H1 (cell line): ENCODE measurements at regions not wholly inside any gene's neighbourhood (a gene's known extent, or its start where the extent isn't known, plus 50 kb on each side); places are given as distances from the start of the nearest gene placed in this dataset.

Source experiments
- CTCF ChIA-PET: fragments of 300-600 bp; sonication (Branson Sonifier 250); formaldehyde crosslinking; loops from one replicate; lab custom pipeline; 2021; ENCODE audit not compliant: partially characterized antibody; lab: Charles Lee
- POLR2A ChIA-PET: fragments of 300-600 bp; sonication (Branson Sonifier 250); formaldehyde crosslinking; loops from one replicate; lab custom pipeline; 2021; ENCODE audit warnings: inconsistent platforms; ENCODE audit not compliant: partially characterized antibody; lab: Charles Lee
- DNase-seq, 2 experiments: peaks; one replicate each; pipeline versions ENCODE4 v3.0.0 to v3.0.0-alpha.2; 2010 to 2022; ENCODE audit warnings: low spot score in 2 of 2, low read depth in 1 of 2, mixed read lengths in 1 of 2
- FAIRE-seq: peaks from 2 replicates; lab custom pipeline; 2011; peaks lifted over from hg19 to GRCh38; lab: Jason Lieb, UNC
- H2AFZ ChIP-seq: 2 replicates; pipeline ENCODE4 v1.8.1; 2012; ENCODE audit warnings: low read length, inconsistent platforms
- H2AK5ac ChIP-seq: 2 replicates; pipeline ENCODE4 v1.6.1; 2013; ENCODE audit warnings: low read depth, low read length
- H2BK120ac ChIP-seq: replicated peaks from 2 replicates; pipeline ENCODE3; 2013; ENCODE audit warnings: low read depth, low read length, inconsistent platforms
- H2BK12ac ChIP-seq: 2 replicates; pipeline ENCODE4 v1.6.1; 2013; ENCODE audit warnings: low read depth, low read length
- H2BK15ac ChIP-seq: 2 replicates; pipeline ENCODE4 v1.6.1; 2013; ENCODE audit warnings: low read length
- H2BK20ac ChIP-seq: 2 replicates; pipeline ENCODE4 v1.6.1; 2013; ENCODE audit warnings: low read length
- H2BK5ac ChIP-seq: 2 replicates; pipeline ENCODE4 v1.6.1; 2013; ENCODE audit warnings: low read depth, low read length
- H3K14ac ChIP-seq: 2 replicates; pipeline ENCODE4 v1.6.1; 2013; ENCODE audit warnings: inconsistent platforms; ENCODE audit not compliant: insufficient read length
- H3K18ac ChIP-seq: 2 replicates; pipeline ENCODE4 v1.6.1; 2013; ENCODE audit warnings: low read length; ENCODE audit errors: extremely low read depth
- H3K23ac ChIP-seq: 2 replicates; pipeline ENCODE4 v1.6.1; 2013; ENCODE audit warnings: inconsistent platforms; ENCODE audit not compliant: insufficient read length
- H3K23me2 ChIP-seq: 2 replicates; pipeline ENCODE4 v1.6.1; 2013; ENCODE audit warnings: low read depth, low read length
- H3K27ac ChIP-seq: 2 replicates; pipeline ENCODE4 v1.6.1; 2011; ENCODE audit warnings: low read depth, low read length, inconsistent platforms
- H3K27me3 ChIP-seq, 4 experiments: replicated peaks in 1 of 4; 1 replicate in 1 of 4; 2 replicates in 3 of 4; pipeline versions ENCODE4 v1.6.1 to v1.8.1; 2011 to 2013; ENCODE audit warnings: low read length in 3 of 4, mild to moderate bottlenecking in 3 of 4, inconsistent platforms in 2 of 4, mixed read lengths in 2 of 4, moderate library complexity in 1 of 4; ENCODE audit not compliant: control insufficient read depth in 3 of 4, insufficient read depth in 3 of 4; ENCODE audit errors: extremely low read depth in 1 of 4
- H3K36me3 ChIP-seq, 4 experiments: 2 replicates each; pipeline versions ENCODE4 v1.6.1 to v1.8.1; 2011 to 2013; ENCODE audit warnings: mild to moderate bottlenecking in 4 of 4, low read length in 3 of 4, moderate library complexity in 2 of 4, control low read depth in 1 of 4, inconsistent platforms in 1 of 4; ENCODE audit not compliant: insufficient read depth in 4 of 4, control insufficient read depth in 2 of 4
- H3K4ac ChIP-seq: replicated peaks from 2 replicates; pipeline ENCODE3; 2013; ENCODE audit warnings: low read length, low read depth, mixed read lengths, inconsistent platforms; ENCODE audit not compliant: insufficient read length
- H3K4me1 ChIP-seq, 4 experiments: replicated peaks in 1 of 4; 1 replicate in 1 of 4; 2 replicates in 3 of 4; pipeline versions ENCODE4 v1.6.1 to v1.8.1; 2011 to 2013; ENCODE audit warnings: low read length in 3 of 4, inconsistent platforms in 2 of 4, mixed read lengths in 1 of 4; ENCODE audit not compliant: insufficient read depth in 4 of 4, control insufficient read depth in 3 of 4
- H3K4me2 ChIP-seq, 2 experiments: 2 replicates each; pipeline versions ENCODE4 v1.6.1 to v1.8.1; 2011 to 2013; ENCODE audit warnings: low read depth in 2 of 2, low read length in 2 of 2, control low read depth in 1 of 2, inconsistent platforms in 1 of 2, mild to moderate bottlenecking in 1 of 2; ENCODE audit not compliant: insufficient read depth in 1 of 2
- H3K4me3 ChIP-seq, 4 experiments: fragments of 200-600, 300-600 bp in 1 of 4; sonication (generic), shearing (Covaris generic), sonication (Bioruptor Twin) in 1 of 4; 2 replicates each; pipeline versions ENCODE4 v1.5.1 to v1.8.1; 2011 to 2016; ENCODE audit warnings: low read length in 4 of 4, low read depth in 3 of 4, control low read depth in 2 of 4, inconsistent platforms in 2 of 4, mild to moderate bottlenecking in 2 of 4, mixed read lengths in 1 of 4, moderate library complexity in 1 of 4; ENCODE audit not compliant: insufficient read depth in 2 of 4; ENCODE audit errors: extremely low read depth in 1 of 4
- H3K56ac ChIP-seq: replicated peaks from 2 replicates; pipeline ENCODE3; 2013; ENCODE audit warnings: low read depth, mild to moderate bottlenecking, mixed read lengths, low read length, inconsistent platforms; ENCODE audit not compliant: insufficient read length
- H3K79me1 ChIP-seq: 2 replicates; pipeline ENCODE4 v1.6.1; 2013; ENCODE audit warnings: low read depth, low read length, control low read depth
- H3K79me2 ChIP-seq, 2 experiments: 2 replicates each; pipeline versions ENCODE4 v1.6.1 to v1.8.1; 2012 to 2013; ENCODE audit warnings: low read length in 2 of 2, mild to moderate bottlenecking in 2 of 2, inconsistent platforms in 1 of 2; ENCODE audit not compliant: insufficient read depth in 2 of 2, control insufficient read depth in 1 of 2
- H3K9ac ChIP-seq, 4 experiments: replicated peaks in 1 of 4; 1 replicate in 1 of 4; 2 replicates in 3 of 4; pipeline versions ENCODE4 v1.6.1 to v1.8.1; 2011 to 2013; ENCODE audit warnings: low read depth in 3 of 4, low read length in 3 of 4, control low read depth in 2 of 4, mild to moderate bottlenecking in 2 of 4, moderate library complexity in 2 of 4, inconsistent platforms in 1 of 4; ENCODE audit errors: extremely low read depth in 1 of 4
- H3K9me3 ChIP-seq, 2 experiments: 2 replicates each; pipeline versions ENCODE4 v1.6.1 to v1.8.1; 2012 to 2013; ENCODE audit warnings: mild to moderate bottlenecking in 2 of 2, moderate library complexity in 2 of 2, control low read depth in 1 of 2, inconsistent platforms in 1 of 2, low read depth in 1 of 2, low read length in 1 of 2, mixed read lengths in 1 of 2; ENCODE audit not compliant: insufficient read depth in 2 of 2
- H4K20me1 ChIP-seq, 2 experiments: replicated peaks in 1 of 2; 2 replicates each; pipeline versions ENCODE3 to v1.8.1; 2011 to 2013; ENCODE audit warnings: inconsistent platforms in 2 of 2, low read length in 2 of 2, mild to moderate bottlenecking in 1 of 2; ENCODE audit not compliant: insufficient read depth in 2 of 2, control insufficient read depth in 1 of 2
- H4K5ac ChIP-seq: 2 replicates; pipeline ENCODE4 v1.6.1; 2013; ENCODE audit warnings: low read length, low read depth, mixed read lengths, inconsistent platforms; ENCODE audit not compliant: insufficient read length
- H4K8ac ChIP-seq: 2 replicates; pipeline ENCODE4 v1.8.0; 2013; ENCODE audit warnings: mild to moderate bottlenecking, moderate library complexity, low read length, inconsistent platforms; ENCODE audit not compliant: insufficient read depth; ENCODE audit errors: extremely low read depth
- H4K91ac ChIP-seq: replicated peaks from 2 replicates; pipeline ENCODE3; 2013; ENCODE audit warnings: low read length, mixed read lengths, inconsistent platforms; ENCODE audit not compliant: insufficient read length
- BACH1 ChIP-seq: IDR thresholded peaks from 2 replicates; pipeline ENCODE4 v1.6.1; 2012; ENCODE audit warnings: low read length, improper control_type of control experiment
- FOSL1 ChIP-seq: IDR thresholded peaks from 2 replicates; pipeline ENCODE4 v1.6.1; 2011; ENCODE audit warnings: mild to moderate bottlenecking, low read depth, low read length, moderate library complexity; ENCODE audit not compliant: insufficient read depth
- ZNF274 ChIP-seq: IDR thresholded peaks from 2 replicates; pipeline ENCODE4 v1.7.0; 2012; ENCODE audit warnings: low read length, borderline replicate concordance; ENCODE audit errors: extremely low read depth
- WGBS, 2 experiments: shearing (Covaris generic) in 1 of 2; methylation state at CpG; one replicate each; pipeline versions ENCODE4 v1.1.6 to v1.1.7; 2013 to 2015; ENCODE audit warnings: low lambda C conversion rate in 2 of 2, mixed read lengths in 2 of 2, inconsistent platforms in 1 of 2, low coverage in 1 of 2, missing lambda C conversion rate in 1 of 2; ENCODE audit not compliant: insufficient replicate concordance in 2 of 2, insufficient coverage in 1 of 2, insufficient read length in 1 of 2; ENCODE audit errors: extremely low coverage in 1 of 2, missing lambda C conversion rate in 1 of 2; 5-methylcytosine and 5-hydroxymethylcytosine counted together

DNA sequence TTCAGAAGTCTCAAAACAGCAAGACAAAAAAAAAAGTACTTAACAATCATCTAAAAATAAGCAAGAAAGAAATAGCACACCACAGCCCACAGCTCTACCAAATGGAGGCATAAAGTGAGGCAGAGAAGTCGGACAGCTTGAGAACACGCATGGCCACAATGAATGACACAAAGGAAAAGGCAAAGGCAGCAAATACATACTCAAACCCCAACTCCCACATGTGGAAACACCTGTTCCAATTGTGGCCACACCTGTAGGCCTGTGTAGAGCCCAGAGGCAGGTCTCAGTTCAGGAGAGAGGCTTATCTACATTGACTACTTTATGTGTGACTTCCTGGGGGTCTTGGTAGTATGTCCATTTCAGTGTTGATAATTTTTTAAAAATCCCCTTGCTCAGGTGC lies 543.5 kb downstream of the LMO4 start:
- TF ChIP-seq FOSL1: no peak
- no peak for TF ChIP-seq BACH1
- TF ChIP-seq ZNF274: no peak

More for the DNA sequence above, 543.5 kb downstream of the LMO4 start:
- Histone ChIP-seq H4K8ac (no peak overlapping the region; the same call in 1 of the 2 replicates), H3K23ac (no peak overlapping the region), H3K27me3 (no peaks in the 10 kb centered on the region), H3K27ac (no peak overlapping the region), H3K9ac (no peak overlapping the region), H4K5ac (no peak overlapping the region), H3K14ac (no peak overlapping the region), H3K4me2 (no peak overlapping the region), H3K56ac (no peak overlapping the region), H3K4me1 (no peaks in the 10 kb centered on the region; a peak in 1 of 7 replicates), H2AFZ (no peak overlapping the region), H4K20me1 (no peaks in the 10 kb centered on the region), H2BK120ac (no peak overlapping the region), H3K4ac (no peak overlapping the region), H2BK15ac (peak overlapping the region; percentile 84; the same call in 1 of the 2 replicates), H4K91ac (no peak overlapping the region), H3K4me3 (no peak overlapping the region), H3K36me3 (no peaks in the 10 kb centered on the region), H2BK5ac (0 out of 2 replicates have a peak overlapping the region, but pooled peaks have one; percentile 7), H3K23me2 (no peaks in the 10 kb centered on the region), H2BK20ac (no peak overlapping the region), H2BK12ac (peak overlapping the region; percentile 56; the same call in 1 of the 2 replicates), H3K9me3 (no peaks in the 10 kb centered on the region; a peak in 1 of 4 replicates), H3K18ac (no peak overlapping the region), H3K79me2 (no peaks in the 10 kb centered on the region), H2AK5ac (no peak overlapping the region), H3K79me1 (no peaks in the 10 kb centered on the region)
- FAIRE-seq (no peak), DNase-seq (no peak)
- CTCF ChIA-PET: interaction anchor here (1.2 kb wide), 1 partner anchor 11 kb away, joined by 3 read pairs; no protein-coding TSS in a partner anchor
- WGBS, 2 experiments: 94% methylated on average over 2 of the region's 2 CpGs; no CpG with 5 or more reads in 1 of the 2 experiments
- POLR2A ChIA-PET: no interaction called here
